ENCODE measurements at regions not wholly inside any gene's neighbourhood (a gene's known extent, or its start where the extent isn't known, plus 50 kb on each side); places are given as distances from the start of the nearest gene placed in this dataset.
"Not testable (repeated sequence)": the region's sequence is repeated elsewhere in the genome, so short reads cannot be mapped to it uniquely, and the experiment has no call there.

GRCh38 chr4:135476272-135476671 lies 1274.7 kb upstream of the PABPC4L start:
- H3K4me3 ChIP-seq (ENCODE audit: low read depth, low read length) = no peak overlapping the region
- TF ChIP-seq CTCF (IDR thresholded peaks at IDR 0.05; ENCODE audit: insufficient read depth, low read depth, low read length, missing control alignments) = no peak
- DNase-seq (ENCODE audit: low read depth) = no peak

- no peak for DNase-seq (ENCODE audit: low read depth)
- no peak overlapping the region for H3K4me3 ChIP-seq (ENCODE audit: low read depth, low read length)
- TF ChIP-seq CTCF (IDR thresholded peaks at IDR 0.05; ENCODE audit: insufficient read depth, low read depth, low read length, missing control alignments) = no peak
Observed at GRCh38 chr4:135464311-135464710, 1262.7 kb upstream of the PABPC4L start.

- not testable (repeated sequence) for H3K4me3 ChIP-seq (ENCODE audit: low read depth, low read length); DNase-seq (ENCODE audit: low read depth)
Observed at GRCh38 chr4:135447598-135447997, 1246.0 kb upstream of the PABPC4L start.

- no peak for TF ChIP-seq CTCF (IDR thresholded peaks at IDR 0.05; ENCODE audit: insufficient read depth, low read depth, low read length, missing control alignments)
- no peak for DNase-seq (ENCODE audit: low read depth)
- H3K4me3 ChIP-seq (ENCODE audit: low read depth, low read length) = no peak overlapping the region
Observed at GRCh38 chr4:135434936-135435335, 1233.3 kb upstream of the PABPC4L start.

- no peak overlapping the region for H3K4me3 ChIP-seq (ENCODE audit: low read depth, low read length)
- no peak for DNase-seq (ENCODE audit: low read depth)
- TF ChIP-seq CTCF (IDR thresholded peaks at IDR 0.05; ENCODE audit: insufficient read depth, low read depth, low read length, missing control alignments) = no peak
Observed at GRCh38 chr4:135429528-135429927, 1227.9 kb upstream of the PABPC4L start.

GRCh38 chr4:135418353-135418752 lies 1216.8 kb upstream of the PABPC4L start:
- peak; percentile 22 for TF ChIP-seq CTCF (IDR thresholded peaks at IDR 0.05; ENCODE audit: insufficient read depth, low read depth, low read length, missing control alignments)
- H3K4me3 ChIP-seq (ENCODE audit: low read depth, low read length) = no peak overlapping the region
- DNase-seq (ENCODE audit: low read depth) = peak; percentile 8

- no peak for DNase-seq (ENCODE audit: low read depth)
- no peak for TF ChIP-seq CTCF (IDR thresholded peaks at IDR 0.05; ENCODE audit: insufficient read depth, low read depth, low read length, missing control alignments)
- H3K4me3 ChIP-seq (ENCODE audit: low read depth, low read length) = no peak overlapping the region
Observed at GRCh38 chr4:135412213-135412612, 1210.6 kb upstream of the PABPC4L start.

Data from GM12865 (cell line).